ENCODE measurements at regions not wholly inside any gene's neighbourhood (a gene's known extent, or its start where the extent isn't known, plus 50 kb on each side); places are given as distances from the start of the nearest gene placed in this dataset.

DNA sequence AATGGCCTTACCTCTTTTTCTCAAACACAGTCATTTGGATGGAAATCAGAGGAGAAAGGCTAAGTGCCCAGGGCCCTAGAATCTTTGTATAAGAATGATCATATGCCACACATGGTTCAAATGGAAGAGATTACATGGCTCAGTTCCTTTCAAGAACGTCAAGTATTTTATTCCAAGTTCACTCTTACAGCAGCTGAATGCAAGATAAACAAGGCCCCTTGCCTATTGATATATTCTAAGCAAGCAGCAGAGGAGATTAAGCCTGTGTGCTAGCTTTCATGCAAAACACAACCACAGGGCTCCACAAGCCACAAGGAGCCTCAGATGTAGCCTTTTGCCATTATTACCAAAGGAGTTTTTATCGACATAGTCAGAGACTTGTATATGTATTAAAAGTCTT lies 55.3 kb upstream of the SLCO6A1 start:
- Histone ChIP-seq H3K36me3 (ENCODE audit: control insufficient read depth in 2 of 2, insufficient read depth in 1 of 2, low read length in 2 of 2) (no peaks in the 10 kb centered on the region), H3K4me3 (ENCODE audit: low read depth, low read length) (no peak overlapping the region), H3K27ac (ENCODE audit: extremely low read depth, low read depth, low read length) (no peak overlapping the region), H3K9me3 (ENCODE audit: control insufficient read depth, insufficient read depth, low read depth, low read length) (no peaks in the 10 kb centered on the region), H3K4me1 (ENCODE audit: control insufficient read depth, insufficient read depth, low read length) (no peaks in the 10 kb centered on the region)
- CTCF ChIA-PET: interaction anchor here (0.7 to 1.8 kb wide), 4 partner anchors 9 to 17 kb away, joined by 3 to 8 read pairs (median 4); no protein-coding TSS in a partner anchor
- no peak for TF ChIP-seq ZBTB21 (tag by site-specific recombination; IDR thresholded peaks at IDR 0.05)
- no peak for TF ChIP-seq ZXDB (tag by site-specific recombination; IDR thresholded peaks at IDR 0.05)
- no peak for TF ChIP-seq ZNF529 (tag by site-specific recombination; IDR thresholded peaks at IDR 0.05; ENCODE audit: insufficient replicate concordance)
- no peak for TF ChIP-seq KLF9 (tag by site-specific recombination; IDR thresholded peaks at IDR 0.05; ENCODE audit: low read depth)
- no peak for TF ChIP-seq ZNF121 (tag by site-specific recombination; IDR thresholded peaks at IDR 0.05)
- TF ChIP-seq, protein P1, sequence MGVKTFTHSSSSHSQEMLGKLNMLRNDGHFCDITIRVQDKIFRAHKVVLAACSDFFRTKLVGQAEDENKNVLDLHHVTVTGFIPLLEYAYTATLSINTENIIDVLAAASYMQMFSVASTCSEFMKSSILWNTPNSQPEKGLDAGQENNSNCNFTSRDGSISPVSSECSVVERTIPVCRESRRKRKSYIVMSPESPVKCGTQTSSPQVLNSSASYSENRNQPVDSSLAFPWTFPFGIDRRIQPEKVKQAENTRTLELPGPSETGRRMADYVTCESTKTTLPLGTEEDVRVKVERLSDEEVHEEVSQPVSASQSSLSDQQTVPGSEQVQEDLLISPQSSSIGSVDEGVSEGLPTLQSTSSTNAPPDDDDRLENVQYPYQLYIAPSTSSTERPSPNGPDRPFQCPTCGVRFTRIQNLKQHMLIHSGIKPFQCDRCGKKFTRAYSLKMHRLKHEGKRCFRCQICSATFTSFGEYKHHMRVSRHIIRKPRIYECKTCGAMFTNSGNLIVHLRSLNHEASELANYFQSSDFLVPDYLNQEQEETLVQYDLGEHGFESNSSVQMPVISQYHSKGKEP (tag by site-specific recombination; IDR thresholded peaks at IDR 0.05): no peak
- no peak for TF ChIP-seq ZNF664 (tag by site-specific recombination; IDR thresholded peaks at IDR 0.05)
- no peak for TF ChIP-seq ZNF266 (tag by site-specific recombination; IDR thresholded peaks at IDR 0.05; ENCODE audit: low read depth)
- no peak for TF ChIP-seq ZNF423 (tag by site-specific recombination; IDR thresholded peaks at IDR 0.05)
- no peak for TF ChIP-seq ZNF146 (tag by site-specific recombination; IDR thresholded peaks at IDR 0.05)
- TF ChIP-seq, protein P2, sequence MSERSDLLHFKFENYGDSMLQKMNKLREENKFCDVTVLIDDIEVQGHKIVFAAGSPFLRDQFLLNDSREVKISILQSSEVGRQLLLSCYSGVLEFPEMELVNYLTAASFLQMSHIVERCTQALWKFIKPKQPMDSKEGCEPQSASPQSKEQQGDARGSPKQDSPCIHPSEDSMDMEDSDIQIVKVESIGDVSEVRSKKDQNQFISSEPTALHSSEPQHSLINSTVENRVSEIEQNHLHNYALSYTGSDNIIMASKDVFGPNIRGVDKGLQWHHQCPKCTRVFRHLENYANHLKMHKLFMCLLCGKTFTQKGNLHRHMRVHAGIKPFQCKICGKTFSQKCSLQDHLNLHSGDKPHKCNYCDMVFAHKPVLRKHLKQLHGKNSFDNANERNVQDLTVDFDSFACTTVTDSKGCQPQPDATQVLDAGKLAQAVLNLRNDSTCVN (tag by site-specific recombination; optimal IDR thresholded peaks at IDR 0.05): no peak
- TF ChIP-seq ZIC2 (tag by site-specific recombination; IDR thresholded peaks at IDR 0.05): no peak
- TF ChIP-seq MYNN (tag by site-specific recombination; IDR thresholded peaks at IDR 0.05; ENCODE audit: borderline replicate concordance): no peak
- TF ChIP-seq, protein P3, sequence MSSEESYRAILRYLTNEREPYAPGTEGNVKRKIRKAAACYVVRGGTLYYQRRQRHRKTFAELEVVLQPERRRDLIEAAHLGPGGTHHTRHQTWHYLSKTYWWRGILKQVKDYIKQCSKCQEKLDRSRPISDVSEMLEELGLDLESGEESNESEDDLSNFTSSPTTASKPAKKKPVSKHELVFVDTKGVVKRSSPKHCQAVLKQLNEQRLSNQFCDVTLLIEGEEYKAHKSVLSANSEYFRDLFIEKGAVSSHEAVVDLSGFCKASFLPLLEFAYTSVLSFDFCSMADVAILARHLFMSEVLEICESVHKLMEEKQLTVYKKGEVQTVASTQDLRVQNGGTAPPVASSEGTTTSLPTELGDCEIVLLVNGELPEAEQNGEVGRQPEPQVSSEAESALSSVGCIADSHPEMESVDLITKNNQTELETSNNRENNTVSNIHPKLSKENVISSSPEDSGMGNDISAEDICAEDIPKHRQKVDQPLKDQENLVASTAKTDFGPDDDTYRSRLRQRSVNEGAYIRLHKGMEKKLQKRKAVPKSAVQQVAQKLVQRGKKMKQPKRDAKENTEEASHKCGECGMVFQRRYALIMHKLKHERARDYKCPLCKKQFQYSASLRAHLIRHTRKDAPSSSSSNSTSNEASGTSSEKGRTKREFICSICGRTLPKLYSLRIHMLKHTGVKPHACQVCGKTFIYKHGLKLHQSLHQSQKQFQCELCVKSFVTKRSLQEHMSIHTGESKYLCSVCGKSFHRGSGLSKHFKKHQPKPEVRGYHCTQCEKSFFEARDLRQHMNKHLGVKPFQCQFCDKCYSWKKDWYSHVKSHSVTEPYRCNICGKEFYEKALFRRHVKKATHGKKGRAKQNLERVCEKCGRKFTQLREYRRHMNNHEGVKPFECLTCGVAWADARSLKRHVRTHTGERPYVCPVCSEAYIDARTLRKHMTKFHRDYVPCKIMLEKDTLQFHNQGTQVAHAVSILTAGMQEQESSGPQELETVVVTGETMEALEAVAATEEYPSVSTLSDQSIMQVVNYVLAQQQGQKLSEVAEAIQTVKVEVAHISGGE (tag by site-specific recombination; conservative IDR thresholded peaks at IDR 0.05; ENCODE audit: low read depth): no peak
- POLR2A ChIA-PET: no interaction called here

DNA sequence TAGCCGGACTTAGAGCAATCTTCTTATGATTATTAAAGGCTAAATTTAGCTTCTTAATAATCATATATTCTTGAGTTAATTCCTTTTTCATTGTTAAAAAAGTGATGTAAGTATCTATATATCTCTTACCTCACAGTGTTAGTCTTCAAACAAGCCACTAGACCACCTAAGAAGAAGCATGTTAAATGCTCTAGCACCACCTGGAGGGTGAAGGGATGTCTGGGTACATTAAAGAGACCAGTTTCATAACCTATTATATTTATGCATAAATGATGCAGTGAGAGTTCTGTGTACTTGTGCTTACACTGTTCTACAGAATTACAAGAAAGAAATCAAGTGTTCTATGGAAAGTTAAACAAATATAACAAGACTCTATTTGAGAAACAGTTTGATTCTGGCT lies 55.9 kb upstream of the SLCO6A1 start:
- H3K36me3 ChIP-seq (ENCODE audit: control insufficient read depth in 2 of 2, insufficient read depth in 1 of 2, low read length in 2 of 2): no peaks in the 10 kb centered on the region
- no peaks in the 10 kb centered on the region for H3K4me1 ChIP-seq (ENCODE audit: control insufficient read depth, insufficient read depth, low read length)
- H3K9me3 ChIP-seq (ENCODE audit: control insufficient read depth, insufficient read depth, low read depth, low read length): no peaks in the 10 kb centered on the region
- no peak overlapping the region for H3K4me3 ChIP-seq (ENCODE audit: low read depth, low read length)
- H3K27ac ChIP-seq (ENCODE audit: extremely low read depth, low read depth, low read length): no peak overlapping the region
- CTCF ChIA-PET: interaction anchor here (0.5 to 1.8 kb wide), 5 partner anchors 8 to 1450 kb away, joined by 3 to 8 read pairs (median 4); no protein-coding TSS in a partner anchor
- POLR2A ChIA-PET: no interaction called here
- TF ChIP-seq, protein P4, sequence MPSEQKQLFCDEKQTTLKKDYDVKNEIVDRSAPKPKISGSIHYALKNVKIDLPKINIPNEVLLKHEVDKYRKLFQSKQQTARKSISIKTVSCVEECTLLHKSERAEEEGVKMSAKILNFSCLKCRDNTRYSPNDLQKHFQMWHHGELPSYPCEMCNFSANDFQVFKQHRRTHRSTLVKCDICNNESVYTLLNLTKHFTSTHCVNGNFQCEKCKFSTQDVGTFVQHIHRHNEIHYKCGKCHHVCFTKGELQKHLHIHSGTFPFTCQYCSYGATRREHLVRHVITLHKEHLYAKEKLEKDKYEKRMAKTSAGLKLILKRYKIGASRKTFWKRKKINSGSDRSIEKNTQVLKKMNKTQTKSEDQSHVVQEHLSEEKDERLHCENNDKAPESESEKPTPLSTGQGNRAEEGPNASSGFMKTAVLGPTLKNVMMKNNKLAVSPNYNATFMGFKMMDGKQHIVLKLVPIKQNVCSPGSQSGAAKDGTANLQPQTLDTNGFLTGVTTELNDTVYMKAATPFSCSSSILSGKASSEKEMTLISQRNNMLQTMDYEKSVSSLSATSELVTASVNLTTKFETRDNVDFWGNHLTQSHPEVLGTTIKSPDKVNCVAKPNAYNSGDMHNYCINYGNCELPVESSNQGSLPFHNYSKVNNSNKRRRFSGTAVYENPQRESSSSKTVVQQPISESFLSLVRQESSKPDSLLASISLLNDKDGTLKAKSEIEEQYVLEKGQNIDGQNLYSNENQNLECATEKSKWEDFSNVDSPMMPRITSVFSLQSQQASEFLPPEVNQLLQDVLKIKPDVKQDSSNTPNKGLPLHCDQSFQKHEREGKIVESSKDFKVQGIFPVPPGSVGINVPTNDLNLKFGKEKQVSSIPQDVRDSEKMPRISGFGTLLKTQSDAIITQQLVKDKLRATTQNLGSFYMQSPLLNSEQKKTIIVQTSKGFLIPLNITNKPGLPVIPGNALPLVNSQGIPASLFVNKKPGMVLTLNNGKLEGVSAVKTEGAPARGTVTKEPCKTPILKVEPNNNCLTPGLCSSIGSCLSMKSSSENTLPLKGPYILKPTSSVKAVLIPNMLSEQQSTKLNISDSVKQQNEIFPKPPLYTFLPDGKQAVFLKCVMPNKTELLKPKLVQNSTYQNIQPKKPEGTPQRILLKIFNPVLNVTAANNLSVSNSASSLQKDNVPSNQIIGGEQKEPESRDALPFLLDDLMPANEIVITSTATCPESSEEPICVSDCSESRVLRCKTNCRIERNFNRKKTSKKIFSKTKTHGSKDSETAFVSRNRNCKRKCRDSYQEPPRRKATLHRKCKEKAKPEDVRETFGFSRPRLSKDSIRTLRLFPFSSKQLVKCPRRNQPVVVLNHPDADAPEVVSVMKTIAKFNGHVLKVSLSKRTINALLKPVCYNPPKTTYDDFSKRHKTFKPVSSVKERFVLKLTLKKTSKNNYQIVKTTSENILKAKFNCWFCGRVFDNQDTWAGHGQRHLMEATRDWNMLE (tag by site-specific recombination; conservative IDR thresholded peaks at IDR 0.05; ENCODE audit: low read depth): no peak
- TF ChIP-seq ZNF292 (tag by site-specific recombination; IDR thresholded peaks at IDR 0.05; ENCODE audit: borderline replicate concordance, low read depth) (no peak), ZNF48 (tag by site-specific recombination; IDR thresholded peaks at IDR 0.05) (no peak)
- TF ChIP-seq, protein P5, sequence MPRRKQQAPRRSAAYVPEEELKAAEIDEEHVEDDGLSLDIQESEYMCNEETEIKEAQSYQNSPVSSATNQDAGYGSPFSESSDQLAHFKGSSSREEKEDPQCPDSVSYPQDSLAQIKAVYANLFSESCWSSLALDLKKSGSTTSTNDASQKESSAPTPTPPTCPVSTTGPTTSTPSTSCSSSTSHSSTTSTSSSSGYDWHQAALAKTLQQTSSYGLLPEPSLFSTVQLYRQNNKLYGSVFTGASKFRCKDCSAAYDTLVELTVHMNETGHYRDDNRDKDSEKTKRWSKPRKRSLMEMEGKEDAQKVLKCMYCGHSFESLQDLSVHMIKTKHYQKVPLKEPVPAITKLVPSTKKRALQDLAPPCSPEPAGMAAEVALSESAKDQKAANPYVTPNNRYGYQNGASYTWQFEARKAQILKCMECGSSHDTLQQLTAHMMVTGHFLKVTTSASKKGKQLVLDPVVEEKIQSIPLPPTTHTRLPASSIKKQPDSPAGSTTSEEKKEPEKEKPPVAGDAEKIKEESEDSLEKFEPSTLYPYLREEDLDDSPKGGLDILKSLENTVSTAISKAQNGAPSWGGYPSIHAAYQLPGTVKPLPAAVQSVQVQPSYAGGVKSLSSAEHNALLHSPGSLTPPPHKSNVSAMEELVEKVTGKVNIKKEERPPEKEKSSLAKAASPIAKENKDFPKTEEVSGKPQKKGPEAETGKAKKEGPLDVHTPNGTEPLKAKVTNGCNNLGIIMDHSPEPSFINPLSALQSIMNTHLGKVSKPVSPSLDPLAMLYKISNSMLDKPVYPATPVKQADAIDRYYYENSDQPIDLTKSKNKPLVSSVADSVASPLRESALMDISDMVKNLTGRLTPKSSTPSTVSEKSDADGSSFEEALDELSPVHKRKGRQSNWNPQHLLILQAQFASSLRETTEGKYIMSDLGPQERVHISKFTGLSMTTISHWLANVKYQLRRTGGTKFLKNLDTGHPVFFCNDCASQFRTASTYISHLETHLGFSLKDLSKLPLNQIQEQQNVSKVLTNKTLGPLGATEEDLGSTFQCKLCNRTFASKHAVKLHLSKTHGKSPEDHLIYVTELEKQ (tag by site-specific recombination; IDR thresholded peaks at IDR 0.05; ENCODE audit: borderline replicate concordance): no peak
